DOHH2 (cell line): ENCODE measurements at regions not wholly inside any gene's neighbourhood (a gene's known extent, or its start where the extent isn't known, plus 50 kb on each side); places are given as distances from the start of the nearest gene placed in this dataset.

Experiments used
- H3F3A ChIP-seq: fragments of 200-600 bp; sonication (generic), shearing (Covaris generic); 2 replicates; pipeline ENCODE4 v1.6.0; 2016; ENCODE audit warnings: antibody characterized with exemption, mild to moderate bottlenecking; ENCODE audit not compliant: control insufficient read depth, insufficient read depth
- H3K27ac ChIP-seq: fragments of 200-600 bp; sonication (generic); 2 replicates; pipeline ENCODE4 v1.5.1; 2014; ENCODE audit warnings: low read depth, mild to moderate bottlenecking, low read length, moderate library complexity
- H3K27me3 ChIP-seq: fragments of 200-600 bp; sonication (generic); 2 replicates; pipeline ENCODE4 v1.6.1; 2014; ENCODE audit warnings: mild to moderate bottlenecking, low read length, mixed read lengths; ENCODE audit not compliant: control insufficient read depth
- H3K36me3 ChIP-seq: fragments of 200-600 bp; sonication (generic); 2 replicates; pipeline ENCODE4 v1.6.1; 2014; ENCODE audit warnings: mild to moderate bottlenecking, low read length, moderate library complexity, mixed read lengths; ENCODE audit not compliant: control insufficient read depth
- H3K4me1 ChIP-seq: fragments of 200-600 bp; sonication (generic); 2 replicates; pipeline ENCODE4 v1.6.1; 2014; ENCODE audit warnings: mild to moderate bottlenecking, low read length, mixed read lengths; ENCODE audit not compliant: control insufficient read depth
- H3K4me2 ChIP-seq: fragments of 200-600 bp; sonication (generic); 2 replicates; pipeline ENCODE4 v1.6.0; 2014; ENCODE audit warnings: mild to moderate bottlenecking, low read length, moderate library complexity
- H3K4me3 ChIP-seq: fragments of 200-600 bp; sonication (generic); 2 replicates; pipeline ENCODE4 v1.5.1; 2014; ENCODE audit warnings: mild to moderate bottlenecking, low read length, mixed read lengths
- H3K79me2 ChIP-seq: fragments of 200-600 bp; sonication (generic); 2 replicates; pipeline ENCODE4 v1.6.1; 2014; ENCODE audit warnings: mild to moderate bottlenecking, low read length, mixed read lengths; ENCODE audit not compliant: control insufficient read depth
- H3K9me2 ChIP-seq: fragments of 200-600 bp; sonication (generic); replicated peaks from 2 replicates; pipeline ENCODE4 v1.6.1; 2014; ENCODE audit warnings: mild to moderate bottlenecking, low read length, mixed read lengths; ENCODE audit not compliant: control insufficient read depth
- H3K9me3 ChIP-seq: fragments of 200-600 bp; sonication (generic); 2 replicates; pipeline ENCODE4 v1.6.1; 2014; ENCODE audit warnings: antibody characterized with exemption, low read length, mixed read lengths; ENCODE audit not compliant: control insufficient read depth, insufficient read depth
- H4K20me1 ChIP-seq: fragments of 200-600 bp; sonication (generic); 2 replicates; pipeline ENCODE4 v1.6.0; 2014; ENCODE audit warnings: low read depth, mild to moderate bottlenecking, antibody characterized with exemption, low read length, moderate library complexity; ENCODE audit not compliant: control insufficient read depth, insufficient read depth
- EZH2phosphoT487 ChIP-seq: fragments of 200-600 bp; sonication (generic); IDR thresholded peaks from 2 replicates; pipeline ENCODE4 v1.6.1; 2017; ENCODE audit warnings: borderline replicate concordance, mild to moderate bottlenecking, antibody characterized with exemption, low read length, moderate library complexity, mixed read lengths
- TF ChIP-seq, protein P1 (sequence below): fragments of 200-600 bp; sonication (generic); IDR thresholded peaks from one replicate; pipeline ENCODE4 v1.5.1; 2014; ENCODE audit warnings: antibody characterized with exemption, mild to moderate bottlenecking, low read depth, low read length; ENCODE audit not compliant: poor library complexity, severe bottlenecking

DNA sequence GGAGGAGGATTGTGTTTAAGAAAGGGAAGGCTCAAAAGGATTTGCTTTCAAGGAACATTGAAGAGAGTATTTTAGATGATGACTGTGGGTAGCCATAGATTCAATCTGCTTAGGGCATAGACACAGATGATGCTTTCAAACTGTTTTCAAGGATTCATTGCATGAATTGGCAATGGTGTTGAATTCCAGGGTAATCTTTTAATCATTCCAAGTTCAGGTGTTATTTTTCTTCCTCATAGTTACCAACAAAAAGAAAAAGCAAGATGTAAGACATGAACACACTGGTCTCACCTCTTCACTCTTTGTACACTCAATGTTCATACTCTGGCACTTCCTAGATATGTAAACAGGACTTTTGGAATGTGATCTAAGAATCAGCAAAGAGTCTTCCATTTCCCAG is 167.0 kb upstream of the RHOBTB1 start:
- no peaks in the 10 kb centered on the region for H3F3A ChIP-seq
- TF ChIP-seq EZH2phosphoT487, result no peak
- TF ChIP-seq, protein P1, sequence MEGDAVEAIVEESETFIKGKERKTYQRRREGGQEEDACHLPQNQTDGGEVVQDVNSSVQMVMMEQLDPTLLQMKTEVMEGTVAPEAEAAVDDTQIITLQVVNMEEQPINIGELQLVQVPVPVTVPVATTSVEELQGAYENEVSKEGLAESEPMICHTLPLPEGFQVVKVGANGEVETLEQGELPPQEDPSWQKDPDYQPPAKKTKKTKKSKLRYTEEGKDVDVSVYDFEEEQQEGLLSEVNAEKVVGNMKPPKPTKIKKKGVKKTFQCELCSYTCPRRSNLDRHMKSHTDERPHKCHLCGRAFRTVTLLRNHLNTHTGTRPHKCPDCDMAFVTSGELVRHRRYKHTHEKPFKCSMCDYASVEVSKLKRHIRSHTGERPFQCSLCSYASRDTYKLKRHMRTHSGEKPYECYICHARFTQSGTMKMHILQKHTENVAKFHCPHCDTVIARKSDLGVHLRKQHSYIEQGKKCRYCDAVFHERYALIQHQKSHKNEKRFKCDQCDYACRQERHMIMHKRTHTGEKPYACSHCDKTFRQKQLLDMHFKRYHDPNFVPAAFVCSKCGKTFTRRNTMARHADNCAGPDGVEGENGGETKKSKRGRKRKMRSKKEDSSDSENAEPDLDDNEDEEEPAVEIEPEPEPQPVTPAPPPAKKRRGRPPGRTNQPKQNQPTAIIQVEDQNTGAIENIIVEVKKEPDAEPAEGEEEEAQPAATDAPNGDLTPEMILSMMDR, result no peak
- H3K4me3 ChIP-seq, result no peak overlapping the region
- no peaks in the 10 kb centered on the region for H3K27me3 ChIP-seq
- H3K9me3 ChIP-seq, result no peaks in the 10 kb centered on the region
- H3K9me2 ChIP-seq, result no peaks in the 10 kb centered on the region
- no peaks in the 10 kb centered on the region for H3K4me1 ChIP-seq
- no peaks in the 10 kb centered on the region for H4K20me1 ChIP-seq
- no peak overlapping the region for H3K27ac ChIP-seq
- no peaks in the 10 kb centered on the region for H3K79me2 ChIP-seq
- no peaks in the 10 kb centered on the region for H3K36me3 ChIP-seq
- H3K4me2 ChIP-seq, result no peak overlapping the region

DNA sequence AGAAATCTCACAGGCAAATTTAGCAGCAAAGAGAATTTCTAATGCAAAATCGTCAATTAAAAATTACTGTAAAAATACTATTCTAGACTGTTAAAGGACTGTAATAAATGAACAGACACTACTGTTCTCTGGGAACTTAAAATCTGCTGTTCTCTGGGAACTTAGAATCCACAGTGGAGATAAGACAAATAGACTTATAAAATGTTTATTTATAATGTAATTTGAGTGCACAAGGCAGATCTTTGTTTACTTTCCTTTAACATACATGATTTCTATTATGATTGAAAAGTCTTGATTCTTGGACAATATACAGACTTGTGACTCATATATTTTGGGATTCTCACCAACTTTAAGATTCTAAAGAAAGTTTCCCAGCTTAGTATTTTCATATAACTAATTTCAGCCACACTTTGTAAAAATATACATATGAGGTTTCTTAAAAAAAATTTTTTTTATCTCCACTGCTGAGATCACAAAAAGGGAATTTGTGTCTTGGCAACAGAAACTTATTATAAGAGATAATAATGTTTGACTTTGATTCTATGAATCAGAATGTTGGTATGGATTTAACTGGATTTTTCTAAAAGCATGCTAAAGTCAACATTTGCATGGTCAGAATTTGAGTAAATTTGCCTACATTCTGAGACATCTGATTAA is 166.3 kb upstream of the RHOBTB1 start:
- Histone ChIP-seq H3K4me3 (no peak overlapping the region), H3K79me2 (no peaks in the 10 kb centered on the region), H3K9me2 (no peaks in the 10 kb centered on the region), H3K9me3 (no peaks in the 10 kb centered on the region), H3K27me3 (no peaks in the 10 kb centered on the region), H3K27ac (no peak overlapping the region), H3K4me2 (no peak overlapping the region), H3K36me3 (no peaks in the 10 kb centered on the region), H3F3A (no peaks in the 10 kb centered on the region), H3K4me1 (no peaks in the 10 kb centered on the region), H4K20me1 (no peaks in the 10 kb centered on the region)
- no peak for TF ChIP-seq EZH2phosphoT487
- TF ChIP-seq, protein P1, result no peak

- H3K4me1 ChIP-seq, result no peaks in the 10 kb centered on the region
- no peak overlapping the region for H3K4me2 ChIP-seq
- H3K27me3 ChIP-seq, result 0 out of 2 replicates have a peak, but pooled peaks cover 3% of the 10 kb centered on the region
- H3F3A ChIP-seq, result no peaks in the 10 kb centered on the region
- no peaks in the 10 kb centered on the region for H3K36me3 ChIP-seq
- H3K27ac ChIP-seq, result no peak overlapping the region
- no peak overlapping the region for H3K4me3 ChIP-seq
- no peak for TF ChIP-seq EZH2phosphoT487
- TF ChIP-seq, protein P1, result no peak
- H3K9me2 ChIP-seq, result no peaks in the 10 kb centered on the region
- H3K9me3 ChIP-seq, result no peaks in the 10 kb centered on the region
- H4K20me1 ChIP-seq, result no peaks in the 10 kb centered on the region
- H3K79me2 ChIP-seq, result no peaks in the 10 kb centered on the region
These were observed 164.9 kb upstream of the RHOBTB1 start for GRCh38 chr10:61108915-61109314.

- TF ChIP-seq EZH2phosphoT487, result no peak
- TF ChIP-seq, protein P1, result no peak
- H3K4me1 ChIP-seq, result no peaks in the 10 kb centered on the region
These were observed 156.9 kb upstream of the RHOBTB1 start for GRCh38 chr10:61100887-61101286.

More at GRCh38 chr10:61100887-61101286, 156.9 kb upstream of the RHOBTB1 start:
- Histone ChIP-seq H3K4me2 (no peak overlapping the region), H3K36me3 (no peaks in the 10 kb centered on the region), H4K20me1 (no peaks in the 10 kb centered on the region), H3K79me2 (no peaks in the 10 kb centered on the region), H3K27me3 (0 out of 2 replicates have a peak, but pooled peaks cover 3% of the 10 kb centered on the region), H3K4me3 (no peak overlapping the region), H3K9me3 (no peaks in the 10 kb centered on the region), H3K27ac (no peak overlapping the region), H3F3A (no peaks in the 10 kb centered on the region), H3K9me2 (no peaks in the 10 kb centered on the region)
